GM18505 (cell line): ENCODE measurements at regions not wholly inside any gene's neighbourhood (a gene's known extent, or its start where the extent isn't known, plus 50 kb on each side); places are given as distances from the start of the nearest gene placed in this dataset.

ENCODE experiments used
- ATAC-seq: cut with Tn5 transposase; IDR thresholded peaks from one replicate; pipeline ENCODE4 v1.9.1; 2021; ENCODE audit not compliant: unreplicated experiment
- POLR2A ChIP-seq: IDR thresholded peaks from 4 replicates; pipeline ENCODE4 v1.6.1; 2011; ENCODE audit warnings: borderline replicate concordance; ENCODE audit not compliant: insufficient read depth, insufficient read length; ENCODE audit errors: extremely low read depth

- no peak for ATAC-seq
- no peak for TF ChIP-seq POLR2A
These were observed 56.6 kb downstream of the SPRY2 start for GRCh38 chr13:80284290-80284689.

GRCh38 chr13:80278706-80279105, 62.2 kb downstream of the SPRY2 start:
- TF ChIP-seq POLR2A: no peak
- ATAC-seq: no peak

GRCh38 chr13:80276371-80277289, 64.3 kb downstream of the SPRY2 start:
- no peak for TF ChIP-seq POLR2A
- ATAC-seq: no peak

- no peak for ATAC-seq
- TF ChIP-seq POLR2A: no peak
These were observed 66.3 kb downstream of the SPRY2 start for GRCh38 chr13:80274643-80275042.

- no peak for TF ChIP-seq POLR2A
- ATAC-seq: no peak
These were observed 67.2 kb downstream of the SPRY2 start for GRCh38 chr13:80273718-80274117.

GRCh38 chr13:80265348-80265747, 75.6 kb downstream of the SPRY2 start:
- no peak for TF ChIP-seq POLR2A
- no peak for ATAC-seq

GRCh38 chr13:80263745-80264513, 77.0 kb downstream of the SPRY2 start:
- no peak for TF ChIP-seq POLR2A
- ATAC-seq: no peak

GRCh38 chr13:80262051-80262695, 78.8 kb downstream of the SPRY2 start:
- no peak for TF ChIP-seq POLR2A

GRCh38 chr13:80259159-80259558, 81.8 kb downstream of the SPRY2 start:
- peak; percentile 51 for ATAC-seq
- no peak for TF ChIP-seq POLR2A

More at GRCh38 chr13:80262051-80262695, 78.8 kb downstream of the SPRY2 start:
- no peak for ATAC-seq

- ATAC-seq: peak; percentile 84
- no peak for TF ChIP-seq POLR2A
These were observed 84.5 kb downstream of the SPRY2 start for GRCh38 chr13:80256352-80256932.

- no peak for ATAC-seq
- no peak for TF ChIP-seq POLR2A
These were observed 85.0 kb downstream of the SPRY2 start for GRCh38 chr13:80255946-80256345.

- no peak for TF ChIP-seq POLR2A
- no peak for ATAC-seq
These were observed 89.5 kb downstream of the SPRY2 start for GRCh38 chr13:80251403-80251802.
